ENCODE measurements at regions not wholly inside any gene's neighbourhood (a gene's known extent, or its start where the extent isn't known, plus 50 kb on each side); places are given as distances from the start of the nearest gene placed in this dataset.

- 61 to 69% methylated on average over 3 of the region's 3 CpGs for WGBS, 2 donors
- DNase-seq (ENCODE audit: low spot score in 2 of 2) = no peak
- no peak overlapping the region for H3K4me3 ChIP-seq (ENCODE audit: low read depth, poor library complexity, severe bottlenecking)
- intact Hi-C loops (cut with DNase I; ENCODE audit: low total_unique reads) = no loop called here
- TF ChIP-seq CTCF (IDR thresholded peaks at IDR 0.05) = no peak
- TF ChIP-seq POLR2A (IDR thresholded peaks at IDR 0.05) = no peak
Measured at GRCh38 chr3:152581951-152582350, 253.0 kb upstream of the P2RY1 start.

GRCh38 chr3:152583963-152584362, 251.0 kb upstream of the P2RY1 start:
- TF ChIP-seq POLR2A (IDR thresholded peaks at IDR 0.05) (no peak), CTCF (IDR thresholded peaks at IDR 0.05) (no peak)
- no peak overlapping the region for H3K4me3 ChIP-seq (ENCODE audit: low read depth, poor library complexity, severe bottlenecking)
- intact Hi-C loops (cut with DNase I; ENCODE audit: low total_unique reads) = no loop called here
- 18 to 28% methylated on average over 1 of the region's 1 CpG for WGBS, 2 donors
- DNase-seq (ENCODE audit: low spot score in 2 of 2) = no peak

- TF ChIP-seq POLR2A (IDR thresholded peaks at IDR 0.05) = no peak
- TF ChIP-seq CTCF (IDR thresholded peaks at IDR 0.05) = no peak
- intact Hi-C loops (cut with DNase I; ENCODE audit: low total_unique reads) = no loop called here
- no peak for DNase-seq (ENCODE audit: low spot score in 2 of 2)
- no peak overlapping the region for H3K4me3 ChIP-seq (ENCODE audit: low read depth, poor library complexity, severe bottlenecking)
- WGBS, 2 donors = 92 to 98% methylated on average over 4 of the region's 4 CpGs
Measured at GRCh38 chr3:152586974-152587373, 248.0 kb upstream of the P2RY1 start.

GRCh38 chr3:152587861-152588260, 247.1 kb upstream of the P2RY1 start:
- no peak overlapping the region for H3K4me3 ChIP-seq (ENCODE audit: low read depth, poor library complexity, severe bottlenecking)
- DNase-seq (ENCODE audit: low spot score in 2 of 2) = no peak
- no peak for TF ChIP-seq CTCF (IDR thresholded peaks at IDR 0.05)
- TF ChIP-seq POLR2A (IDR thresholded peaks at IDR 0.05) = no peak
- intact Hi-C loops (cut with DNase I; ENCODE audit: low total_unique reads) = no loop called here
- 94 to 97% methylated on average over 1 of the region's 1 CpG for WGBS, 2 donors

GRCh38 chr3:152589644-152590043, 245.3 kb upstream of the P2RY1 start:
- intact Hi-C loops (cut with DNase I; ENCODE audit: low total_unique reads) = no loop called here
- WGBS, 2 donors = 45 to 49% methylated on average over 2 of the region's 2 CpGs
- TF ChIP-seq CTCF (IDR thresholded peaks at IDR 0.05) (no peak), POLR2A (IDR thresholded peaks at IDR 0.05) (no peak)
- DNase-seq (ENCODE audit: low spot score in 2 of 2) = no peak
- H3K4me3 ChIP-seq (ENCODE audit: low read depth, poor library complexity, severe bottlenecking) = no peak overlapping the region

GRCh38 chr3:152591515-152591914, 243.4 kb upstream of the P2RY1 start:
- no peak for DNase-seq (ENCODE audit: low spot score in 2 of 2)
- H3K4me3 ChIP-seq (ENCODE audit: low read depth, poor library complexity, severe bottlenecking) = no peak overlapping the region
- no peak for TF ChIP-seq CTCF (IDR thresholded peaks at IDR 0.05)
- no peak for TF ChIP-seq POLR2A (IDR thresholded peaks at IDR 0.05)
- intact Hi-C loops (cut with DNase I; ENCODE audit: low total_unique reads) = no loop called here
- 81 to 90% methylated on average over 2 of the region's 2 CpGs for WGBS, 2 donors

All from lower leg skin (tissue), 4 donors.